GM19467 (cell line): ENCODE measurements at regions not wholly inside any gene's neighbourhood (a gene's known extent, or its start where the extent isn't known, plus 50 kb on each side); places are given as distances from the start of the nearest gene placed in this dataset.
"Not testable (repeated sequence)": the region's sequence is repeated elsewhere in the genome, so short reads cannot be mapped to it uniquely, and the experiment has no call there.

Experiments
- ATAC-seq: cut with Tn5 transposase; IDR thresholded peaks from one replicate; pipeline ENCODE4 v1.9.1; 2021; ENCODE audit warnings: mild to moderate bottlenecking, moderate library complexity; ENCODE audit not compliant: unreplicated experiment

GRCh38 chr15:69879963-69880362 is 217.8 kb downstream of the TLE3 start:
- ATAC-seq, result not testable (repeated sequence)

- no peak for ATAC-seq
Measured at GRCh38 chr15:69880571-69881301, 217.0 kb downstream of the TLE3 start.

- no peak for ATAC-seq
Measured at GRCh38 chr15:69881302-69881670, 216.4 kb downstream of the TLE3 start.

GRCh38 chr15:69881766-69882165 is 216.0 kb downstream of the TLE3 start:
- ATAC-seq, result no peak

GRCh38 chr15:69883306-69883705 is 214.4 kb downstream of the TLE3 start:
- ATAC-seq, result no peak

GRCh38 chr15:69885173-69885955 is 212.4 kb downstream of the TLE3 start:
- ATAC-seq, result no peak

GRCh38 chr15:69887009-69887408 is 210.7 kb downstream of the TLE3 start:
- ATAC-seq, result no peak

GRCh38 chr15:69887553-69887952 is 210.2 kb downstream of the TLE3 start:
- no peak for ATAC-seq

GRCh38 chr15:69888406-69888805 is 209.3 kb downstream of the TLE3 start:
- ATAC-seq, result no peak

GRCh38 chr15:69891070-69891536 is 206.6 kb downstream of the TLE3 start:
- no peak for ATAC-seq

- no peak for ATAC-seq
Measured at GRCh38 chr15:69891606-69892005, 206.1 kb downstream of the TLE3 start.

GRCh38 chr15:69892351-69892750 is 205.4 kb downstream of the TLE3 start:
- ATAC-seq, result no peak

GRCh38 chr15:69893086-69893485 is 204.6 kb downstream of the TLE3 start:
- no peak for ATAC-seq

GRCh38 chr15:69893863-69894262 is 203.9 kb downstream of the TLE3 start:
- ATAC-seq, result no peak

- ATAC-seq, result no peak
Measured at GRCh38 chr15:69895202-69895601, 202.5 kb downstream of the TLE3 start.

- ATAC-seq, result no peak
Measured at GRCh38 chr15:69896606-69897005, 201.1 kb downstream of the TLE3 start.

- no peak for ATAC-seq
Measured at GRCh38 chr15:69897061-69897460, 200.7 kb downstream of the TLE3 start.

GRCh38 chr15:69897471-69898237 is 200.1 kb downstream of the TLE3 start:
- no peak for ATAC-seq

GRCh38 chr15:69898243-69898642 is 199.5 kb downstream of the TLE3 start:
- no peak for ATAC-seq

GRCh38 chr15:69902414-69903062 is 195.2 kb downstream of the TLE3 start:
- no peak for ATAC-seq
